Skeletal muscle tissue (tissue), 3 donors: ENCODE measurements at regions not wholly inside any gene's neighbourhood (a gene's known extent, or its start where the extent isn't known, plus 50 kb on each side); places are given as distances from the start of the nearest gene placed in this dataset.

Source experiments
- H3K27ac ChIP-seq: one replicate; pipeline ENCODE4 v1.7.0; 2013; ENCODE audit warnings: mild to moderate bottlenecking, low read depth, low read length, inconsistent platforms
- H3K27me3 ChIP-seq, 3 donors: one replicate each; pipeline ENCODE4 v1.7.0; 2013; ENCODE audit warnings: low read length in 3 of 3; ENCODE audit not compliant: control insufficient read depth in 3 of 3, insufficient read depth in 3 of 3
- H3K36me3 ChIP-seq, 3 donors: one replicate each; pipeline ENCODE4 v1.7.0; 2013; ENCODE audit warnings: low read length in 3 of 3; ENCODE audit not compliant: control insufficient read depth in 3 of 3, insufficient read depth in 3 of 3
- H3K4me1 ChIP-seq, 3 donors: one replicate each; pipeline ENCODE4 v1.7.0; 2013; ENCODE audit warnings: low read length in 3 of 3, mild to moderate bottlenecking in 3 of 3; ENCODE audit not compliant: control insufficient read depth in 3 of 3, insufficient read depth in 3 of 3
- H3K4me3 ChIP-seq, 3 donors: one replicate each; pipeline ENCODE4 v1.7.0; 2013; ENCODE audit warnings: low read length in 3 of 3
- H3K9ac ChIP-seq, 3 donors: one replicate each; pipeline ENCODE4 v1.7.0; 2013; ENCODE audit warnings: low read length in 3 of 3, mild to moderate bottlenecking in 3 of 3, moderate library complexity in 2 of 3, low read depth in 1 of 3
- H3K9me3 ChIP-seq, 3 donors: one replicate each; pipeline ENCODE4 v1.7.0; 2013; ENCODE audit warnings: low read length in 3 of 3; ENCODE audit not compliant: control insufficient read depth in 3 of 3
- donor health status: Osteomylitis.

DNA sequence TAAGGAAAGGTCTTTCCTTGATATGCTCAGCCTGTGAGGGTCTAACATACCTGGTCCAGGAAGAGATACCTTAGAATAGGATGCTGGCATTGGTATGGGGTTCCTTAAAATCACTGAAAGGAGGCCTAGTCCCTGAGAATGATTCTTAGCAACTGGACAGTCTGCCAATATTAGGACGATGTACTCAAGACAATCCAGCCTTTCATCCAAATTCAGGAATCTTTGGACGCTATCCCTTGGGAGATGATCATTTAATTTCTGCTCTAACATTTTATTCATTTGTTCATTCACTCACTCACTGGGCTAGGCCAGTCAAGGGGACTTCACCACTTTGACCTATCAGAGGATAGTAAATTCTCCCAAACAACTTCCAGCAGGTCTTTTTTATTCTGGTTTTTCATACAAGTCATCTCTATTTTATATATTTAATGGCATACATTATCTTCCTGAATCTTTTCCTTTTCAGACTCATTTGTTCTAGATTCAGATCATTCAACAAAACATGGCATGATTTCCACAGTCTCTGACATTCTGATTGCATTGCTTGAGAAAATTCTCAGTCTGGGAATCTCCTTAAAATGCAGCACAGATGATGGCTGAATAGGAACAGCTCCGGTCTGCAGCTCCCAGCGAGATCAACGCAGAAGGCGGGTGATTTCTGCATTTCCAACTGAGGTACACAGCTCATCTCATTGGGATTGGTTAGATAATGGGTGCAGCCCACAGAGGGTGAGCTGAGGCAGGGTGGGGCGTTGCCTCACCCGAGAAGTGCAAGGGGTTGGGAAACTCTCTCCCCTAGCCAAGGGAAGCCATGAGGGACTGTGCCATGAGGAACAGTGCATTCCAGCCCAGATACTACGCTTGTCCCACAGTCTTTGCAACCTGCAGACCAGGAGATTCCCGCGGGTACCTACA lies 118.0 kb upstream of the PRICKLE1 start:
- no peaks in the 10 kb centered on the region for H3K36me3 ChIP-seq
- H3K27me3 ChIP-seq, result no peaks in the 10 kb centered on the region
- H3K27ac ChIP-seq, result no peak overlapping the region
- H3K9me3 ChIP-seq, result no peaks in the 10 kb centered on the region
- no peak overlapping the region for H3K4me3 ChIP-seq
- H3K4me1 ChIP-seq, result peaks cover 8 to 16% (median 13%) of the 10 kb centered on the region in 3 donors
- no peak overlapping the region for H3K9ac ChIP-seq

DNA sequence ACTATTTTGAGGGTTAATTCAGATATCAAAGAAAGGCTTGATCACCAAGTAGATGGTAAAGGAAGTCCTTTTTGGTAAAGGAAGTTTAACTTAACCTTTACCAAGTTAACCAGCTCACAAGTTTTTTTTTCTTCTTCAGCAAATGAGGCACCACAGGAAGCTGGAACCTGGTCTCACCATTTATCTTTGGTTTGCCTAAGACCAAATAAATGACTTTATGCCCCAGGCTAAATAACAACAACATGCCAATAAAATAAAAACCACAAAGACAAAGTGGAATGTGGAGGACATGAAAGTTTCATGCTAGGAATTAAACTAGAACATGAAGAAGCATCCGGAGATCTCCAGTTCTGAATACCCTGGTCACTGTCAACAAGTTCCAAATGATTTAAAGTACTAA lies 116.8 kb upstream of the PRICKLE1 start:
- H3K27ac ChIP-seq, result peak overlapping the region; percentile 26
- no peaks in the 10 kb centered on the region for H3K9me3 ChIP-seq
- H3K27me3 ChIP-seq, result no peaks in the 10 kb centered on the region
- H3K4me3 ChIP-seq, result no peak overlapping the region
- peaks cover 8 to 16% (median 13%) of the 10 kb centered on the region in 3 donors for H3K4me1 ChIP-seq
- no peaks in the 10 kb centered on the region for H3K36me3 ChIP-seq
- no peak overlapping the region for H3K9ac ChIP-seq

DNA sequence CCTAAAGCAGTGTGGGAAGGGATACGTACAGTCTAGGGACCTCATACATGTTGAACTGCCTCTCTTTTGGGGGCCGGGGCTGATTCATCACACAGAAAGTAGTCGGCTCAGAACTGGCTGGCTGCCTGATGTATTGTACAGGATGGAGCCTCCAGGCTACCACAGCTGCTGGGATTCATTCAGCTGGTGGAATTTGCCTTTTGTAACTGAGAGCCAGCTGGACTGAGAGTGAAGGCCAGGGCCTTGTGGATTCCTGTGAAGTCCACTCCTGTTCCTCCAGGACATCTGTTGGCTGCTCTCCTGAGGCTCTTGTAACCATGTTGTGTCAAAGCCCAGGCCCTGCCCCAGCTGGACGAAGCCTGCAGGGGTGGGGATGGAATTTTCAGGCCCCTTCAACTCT lies 116.3 kb upstream of the PRICKLE1 start:
- H3K4me3 ChIP-seq, result no peak overlapping the region
- H3K27me3 ChIP-seq, result no peaks in the 10 kb centered on the region
- H3K27ac ChIP-seq, result peak overlapping the region; percentile 26
- H3K9ac ChIP-seq, result no peak overlapping the region
- H3K9me3 ChIP-seq, result no peaks in the 10 kb centered on the region
- no peaks in the 10 kb centered on the region for H3K36me3 ChIP-seq
- H3K4me1 ChIP-seq, result peaks cover 8 to 16% (median 13%) of the 10 kb centered on the region in 3 donors

DNA sequence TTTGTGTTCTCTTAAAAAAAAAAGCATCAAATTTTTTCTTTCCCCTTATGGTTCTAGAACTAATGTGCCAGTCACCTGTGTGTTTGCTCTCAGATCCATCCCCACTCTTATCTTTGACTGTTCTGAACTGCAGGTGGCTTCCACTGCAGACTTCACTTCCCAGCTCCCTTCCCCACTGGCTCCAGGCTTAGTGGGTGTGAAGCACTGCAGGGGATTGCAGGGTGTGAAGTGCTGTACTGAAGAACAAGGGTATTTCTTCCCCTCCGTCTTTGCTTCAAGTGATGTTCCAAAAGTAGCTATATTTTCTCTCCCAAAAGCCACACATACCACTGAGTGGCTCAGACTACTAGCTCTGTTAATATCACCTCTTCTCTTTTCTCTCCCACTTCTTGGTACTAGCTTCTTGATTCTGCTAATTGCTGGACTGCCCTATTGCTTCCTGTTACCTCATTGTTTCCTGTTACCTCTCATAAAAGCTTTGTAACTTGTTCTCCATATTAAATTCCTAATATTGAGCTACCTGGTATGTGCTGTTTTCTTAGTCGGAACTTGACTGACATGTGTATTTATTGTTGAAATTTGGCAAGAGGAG lies 115.4 kb upstream of the PRICKLE1 start:
- Histone ChIP-seq H3K4me3 (no peak overlapping the region), H3K4me1 (peaks cover 8 to 16% (median 13%) of the 10 kb centered on the region in 3 donors), H3K27ac (no peak overlapping the region), H3K9ac (no peak overlapping the region), H3K36me3 (no peaks in the 10 kb centered on the region), H3K27me3 (no peaks in the 10 kb centered on the region), H3K9me3 (no peaks in the 10 kb centered on the region)

DNA sequence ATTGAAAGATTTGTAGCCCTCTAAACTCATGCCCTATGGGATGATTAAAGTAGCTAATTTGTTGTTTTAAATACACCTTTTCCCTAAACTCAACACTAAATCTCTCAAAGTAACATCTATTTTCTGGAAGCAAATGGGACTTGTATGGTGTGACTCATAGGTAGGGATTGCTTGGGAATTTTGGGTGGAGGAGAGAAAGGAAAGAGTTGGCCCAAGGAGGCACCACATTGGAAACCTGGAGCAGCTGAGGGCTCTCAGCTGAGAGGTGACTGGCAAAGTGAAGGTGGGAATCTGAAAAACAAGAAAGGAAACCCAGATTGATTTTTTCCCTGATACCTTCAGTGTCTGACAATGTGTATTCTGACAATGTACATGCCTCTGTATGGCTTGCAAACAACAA lies 114.8 kb upstream of the PRICKLE1 start:
- H3K9me3 ChIP-seq, result no peaks in the 10 kb centered on the region
- no peak overlapping the region for H3K9ac ChIP-seq
- no peaks in the 10 kb centered on the region for H3K27me3 ChIP-seq
- H3K4me3 ChIP-seq, result no peak overlapping the region
- peaks cover 8 to 16% (median 13%) of the 10 kb centered on the region in 3 donors for H3K4me1 ChIP-seq
- no peaks in the 10 kb centered on the region for H3K36me3 ChIP-seq
- no peak overlapping the region for H3K27ac ChIP-seq

DNA sequence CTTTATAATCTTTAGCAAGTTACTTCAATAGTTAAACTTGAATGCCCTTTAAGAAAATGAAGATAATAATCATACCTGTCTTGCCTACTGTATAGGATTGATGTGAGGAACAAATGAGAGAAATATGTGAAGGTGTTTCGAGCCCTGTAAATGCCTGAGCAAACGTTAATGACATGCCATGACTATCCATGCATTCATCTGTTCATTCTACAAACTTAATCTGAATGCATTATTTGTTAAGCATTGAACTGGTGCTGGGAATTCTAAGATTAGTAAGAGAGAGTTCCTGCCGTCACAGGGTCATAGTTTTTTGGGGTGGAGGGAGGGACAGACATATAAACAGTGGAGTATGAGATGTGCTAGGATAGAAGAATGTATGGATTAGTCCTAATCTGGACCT lies 111.5 kb upstream of the PRICKLE1 start:
- no peaks in the 10 kb centered on the region for H3K27me3 ChIP-seq
- no peak overlapping the region for H3K4me3 ChIP-seq
- H3K36me3 ChIP-seq, result no peaks in the 10 kb centered on the region
- peaks cover 4 to 14% (median 10%) of the 10 kb centered on the region in 3 donors for H3K4me1 ChIP-seq
- H3K27ac ChIP-seq, result no peak overlapping the region
- H3K9me3 ChIP-seq, result no peaks in the 10 kb centered on the region
- H3K9ac ChIP-seq, result no peak overlapping the region

DNA sequence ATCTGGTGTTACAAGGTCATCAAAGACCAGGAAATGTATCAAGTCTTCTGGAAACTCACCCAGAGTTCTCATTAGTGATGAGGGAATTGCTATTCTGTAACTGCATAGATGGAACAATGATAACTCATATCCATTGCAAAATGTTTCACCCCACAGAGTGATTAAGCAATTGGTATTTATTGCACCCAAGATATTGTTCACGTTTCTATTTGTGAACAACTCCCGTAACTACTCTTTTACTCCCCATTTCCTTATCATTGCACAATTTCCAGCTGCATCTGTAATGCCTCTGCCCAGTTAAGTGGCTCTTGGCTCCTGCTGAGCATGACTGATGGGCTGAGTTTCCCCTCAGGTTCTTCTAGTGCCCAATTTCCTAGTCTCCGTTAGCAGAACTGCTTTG lies 108.7 kb upstream of the PRICKLE1 start:
- H3K4me1 ChIP-seq, result peaks cover 0 to 8% (median 0%) of the 10 kb centered on the region in 3 donors
- no peak overlapping the region for H3K4me3 ChIP-seq
- no peaks in the 10 kb centered on the region for H3K27me3 ChIP-seq
- no peaks in the 10 kb centered on the region for H3K9me3 ChIP-seq
- no peak overlapping the region for H3K9ac ChIP-seq
- H3K27ac ChIP-seq, result peak overlapping the region; percentile 49
- H3K36me3 ChIP-seq, result no peaks in the 10 kb centered on the region

DNA sequence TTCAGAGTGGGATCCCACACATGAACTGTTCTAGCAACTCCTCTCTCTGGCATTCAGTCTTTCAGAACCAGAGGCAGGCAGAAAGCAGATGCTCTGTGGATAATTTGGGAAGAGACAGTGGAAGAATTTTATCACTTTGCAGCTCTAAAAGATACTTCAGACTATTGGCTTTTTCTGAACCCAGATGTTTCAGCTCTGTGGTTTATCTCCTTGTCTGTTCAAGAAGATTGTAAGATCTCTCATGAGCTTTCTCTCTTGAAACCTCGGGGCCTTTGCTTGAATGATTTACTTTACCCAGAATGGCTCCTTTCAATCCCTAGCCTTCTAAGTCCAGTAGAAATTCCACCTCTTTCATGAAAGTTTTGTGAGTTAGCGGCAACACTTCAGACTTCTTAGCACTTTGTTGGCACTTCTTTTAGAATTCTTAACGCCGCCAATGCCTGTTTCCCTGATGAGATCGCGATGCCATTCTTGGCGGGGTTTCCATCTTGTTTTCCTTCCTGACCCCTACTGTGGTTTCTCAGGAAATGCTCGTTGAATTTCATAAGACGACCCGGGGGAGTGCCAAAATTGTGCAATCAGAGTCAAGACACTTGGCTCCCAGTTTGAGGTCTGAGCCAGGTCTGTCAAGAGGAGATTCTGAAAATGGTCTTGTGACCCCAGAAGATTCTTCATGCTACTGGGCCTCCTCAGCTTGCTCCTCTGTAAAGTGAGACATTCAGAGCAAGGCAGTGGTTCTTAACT lies 107.0 kb upstream of the PRICKLE1 start:
- H3K4me1 ChIP-seq, result peaks cover 0 to 8% (median 0%) of the 10 kb centered on the region in 3 donors
- H3K9me3 ChIP-seq, result no peaks in the 10 kb centered on the region
- H3K36me3 ChIP-seq, result no peaks in the 10 kb centered on the region
- no peak overlapping the region for H3K4me3 ChIP-seq
- no peaks in the 10 kb centered on the region for H3K27me3 ChIP-seq
- H3K9ac ChIP-seq, result no peak overlapping the region
- peak overlapping the region; percentile 49 for H3K27ac ChIP-seq

DNA sequence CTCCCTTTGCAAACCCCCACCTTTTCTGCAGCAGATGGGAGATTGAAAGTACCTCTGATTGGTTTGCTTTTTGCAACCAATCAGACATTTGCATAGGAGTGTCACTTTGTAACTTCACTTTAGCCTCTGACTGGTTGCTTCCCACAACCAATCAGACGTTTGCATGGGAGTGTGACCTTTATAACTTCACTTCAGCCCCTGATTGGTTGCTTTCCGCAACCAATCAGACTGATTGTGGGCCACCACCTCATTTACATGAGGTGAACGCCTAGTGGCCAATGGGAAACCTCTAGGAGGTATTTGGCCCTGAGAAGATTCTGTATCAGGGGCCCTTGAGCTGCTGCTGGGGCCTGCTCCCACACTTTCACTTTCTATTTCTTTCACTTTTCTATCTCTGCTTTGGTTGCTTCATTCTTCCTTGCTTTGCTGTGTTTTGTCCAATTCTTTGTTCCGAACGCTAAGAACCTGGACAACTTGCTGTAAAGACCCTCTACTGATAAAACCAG lies 106.0 kb upstream of the PRICKLE1 start:
- Histone ChIP-seq H3K27ac (no peak overlapping the region), H3K36me3 (no peaks in the 10 kb centered on the region), H3K9ac (no peak overlapping the region), H3K27me3 (no peaks in the 10 kb centered on the region), H3K4me1 (peaks cover 0 to 8% (median 0%) of the 10 kb centered on the region in 3 donors), H3K9me3 (no peaks in the 10 kb centered on the region), H3K4me3 (no peak overlapping the region)
